ENCODE measurements at regions not wholly inside any gene's neighbourhood (a gene's known extent, or its start where the extent isn't known, plus 50 kb on each side); places are given as distances from the start of the nearest gene placed in this dataset.

GRCh38 chr3:189099031-189099471 lies 72.7 kb upstream of the TPRG1 start:
- no peak for TF ChIP-seq ZNF839 (CRISPR knock-in tag; IDR thresholded peaks at IDR 0.05; ENCODE audit: borderline replicate concordance)
- TF ChIP-seq ZNF274 (CRISPR knock-in tag; IDR thresholded peaks at IDR 0.05) = no peak
- no peak for TF ChIP-seq CTCF (CRISPR knock-in tag; IDR thresholded peaks at IDR 0.05)
- no peak for TF ChIP-seq EZH2 (conservative IDR thresholded peaks at IDR 0.05; ENCODE audit: low read depth, low read length)
- TF ChIP-seq, protein P1, sequence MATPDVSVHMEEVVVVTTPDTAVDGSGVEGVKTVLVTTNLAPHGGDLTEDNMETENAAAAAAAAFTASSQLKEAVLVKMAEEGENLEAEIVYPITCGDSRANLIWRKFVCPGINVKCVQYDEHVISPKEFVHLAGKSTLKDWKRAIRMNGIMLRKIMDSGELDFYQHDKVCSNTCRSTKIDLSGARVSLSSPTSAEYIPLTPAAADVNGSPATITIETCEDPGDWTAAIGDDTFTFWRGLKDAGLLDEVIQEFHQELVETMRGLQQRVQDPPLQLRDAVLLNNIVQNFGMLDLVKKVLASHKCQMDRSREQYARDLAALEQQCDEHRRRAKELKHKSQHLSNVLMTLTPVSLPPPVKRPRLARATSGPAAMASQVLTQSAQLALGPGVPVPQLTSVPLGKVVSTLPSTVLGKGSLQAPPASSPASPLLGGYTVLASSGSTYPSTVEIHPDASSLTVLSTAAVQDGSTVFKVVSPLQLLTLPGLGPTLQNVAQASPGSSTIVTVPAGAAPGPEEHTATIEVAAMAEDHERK (CRISPR knock-in tag; IDR thresholded peaks at IDR 0.05; ENCODE audit: low read depth) = no peak
- TF ChIP-seq POLR2A (IDR thresholded peaks at IDR 0.05; ENCODE audit: insufficient read depth in 1 of 2, low read depth in 2 of 2, low read length in 2 of 2) = no peak
- no peak for TF ChIP-seq PAWR (CRISPR knock-in tag; IDR thresholded peaks at IDR 0.05; ENCODE audit: borderline replicate concordance)
- TF ChIP-seq ZNF317 (CRISPR knock-in tag; IDR thresholded peaks at IDR 0.05) = no peak
